GM23248 (cell line): ENCODE measurements at regions not wholly inside any gene's neighbourhood (a gene's known extent, or its start where the extent isn't known, plus 50 kb on each side); places are given as distances from the start of the nearest gene placed in this dataset.

Source experiments
- DNase-seq: peaks from one replicate; pipeline ENCODE4 v3.0.0-alpha.2; 2015
- H2AFZ ChIP-seq: fragments of 200-600 bp; sonication (generic); 2 replicates; pipeline ENCODE4 v1.6.1; 2016; ENCODE audit warnings: antibody characterized with exemption
- H3F3A ChIP-seq: fragments of 200-600 bp; sonication (generic); 2 replicates; pipeline ENCODE4 v1.6.1; 2016; ENCODE audit warnings: mild to moderate bottlenecking, antibody characterized with exemption, mixed run types; ENCODE audit not compliant: insufficient read depth
- H3K27ac ChIP-seq: fragments of 200-600 bp; sonication (generic); 2 replicates; pipeline ENCODE4 v1.5.1; 2016; ENCODE audit warnings: mild to moderate bottlenecking
- H3K27me3 ChIP-seq: fragments of 200-600 bp; sonication (generic); replicated peaks from 2 replicates; pipeline ENCODE4 v1.6.1; 2016; ENCODE audit warnings: mild to moderate bottlenecking; ENCODE audit not compliant: insufficient read depth
- H3K36me3 ChIP-seq: fragments of 200-600 bp; sonication (generic); 2 replicates; pipeline ENCODE4 v1.6.1; 2016; ENCODE audit warnings: low read depth, mild to moderate bottlenecking
- H3K4me1 ChIP-seq: fragments of 200-600 bp; sonication (generic); 2 replicates; pipeline ENCODE4 v1.6.1; 2016; ENCODE audit warnings: mild to moderate bottlenecking; ENCODE audit not compliant: insufficient read depth
- H3K4me2 ChIP-seq: fragments of 200-600 bp; sonication (generic); one replicate; pipeline ENCODE4 v1.6.1; 2016; ENCODE audit warnings: mild to moderate bottlenecking; ENCODE audit not compliant: unreplicated experiment
- H3K4me3 ChIP-seq: fragments of 200-600 bp; sonication (generic); 2 replicates; pipeline ENCODE4 v1.5.1; 2016; ENCODE audit warnings: mild to moderate bottlenecking
- H3K79me2 ChIP-seq: fragments of 200-600 bp; sonication (generic); 2 replicates; pipeline ENCODE4 v1.6.1; 2016; ENCODE audit warnings: mild to moderate bottlenecking; ENCODE audit not compliant: insufficient read depth
- H3K9ac ChIP-seq: fragments of 200-600 bp; sonication (generic); 2 replicates; pipeline ENCODE4 v1.6.1; 2016; ENCODE audit warnings: mild to moderate bottlenecking
- H3K9me2 ChIP-seq: fragments of 200-600 bp; sonication (generic); 2 replicates; pipeline ENCODE4 v1.6.1; 2016; ENCODE audit warnings: mixed run types, mild to moderate bottlenecking, moderate library complexity; ENCODE audit not compliant: insufficient read depth
- H3K9me3 ChIP-seq: fragments of 200-600 bp; sonication (generic); one replicate; pipeline ENCODE4 v1.6.1; 2017; ENCODE audit warnings: low read depth
- H4K20me1 ChIP-seq: fragments of 200-600 bp; sonication (generic); 2 replicates; pipeline ENCODE4 v1.6.0; 2016; ENCODE audit not compliant: insufficient read depth
- EZH2 ChIP-seq: fragments of 200-600 bp; sonication (generic); IDR thresholded peaks from 2 replicates; pipeline ENCODE4 v1.6.1; 2018; ENCODE audit warnings: antibody characterized with exemption, mild to moderate bottlenecking; ENCODE audit not compliant: insufficient read depth, poor library complexity, severe bottlenecking
- EZH2phosphoT487 ChIP-seq: fragments of 200-600 bp; sonication (generic); IDR thresholded peaks from 2 replicates; pipeline ENCODE4 v1.6.1; 2018; ENCODE audit warnings: antibody characterized with exemption, moderate library complexity, mild to moderate bottlenecking, low read depth; ENCODE audit not compliant: insufficient read depth
- WGBS, 2 experiments: methylation state at CpG; one replicate each; pipeline ENCODE4 v1.1.6; 2015 to 2017; ENCODE audit warnings: low lambda C conversion rate in 2 of 2, low coverage in 1 of 2; ENCODE audit errors: missing lambda C conversion rate in 2 of 2; 5-methylcytosine and 5-hydroxymethylcytosine counted together
- in situ Hi-C: fragments of 300-500 bp; cut with MboI; formaldehyde crosslinking; loops from 2 replicates; pipeline ENCODE4 v1.15.0; 2020

DNA sequence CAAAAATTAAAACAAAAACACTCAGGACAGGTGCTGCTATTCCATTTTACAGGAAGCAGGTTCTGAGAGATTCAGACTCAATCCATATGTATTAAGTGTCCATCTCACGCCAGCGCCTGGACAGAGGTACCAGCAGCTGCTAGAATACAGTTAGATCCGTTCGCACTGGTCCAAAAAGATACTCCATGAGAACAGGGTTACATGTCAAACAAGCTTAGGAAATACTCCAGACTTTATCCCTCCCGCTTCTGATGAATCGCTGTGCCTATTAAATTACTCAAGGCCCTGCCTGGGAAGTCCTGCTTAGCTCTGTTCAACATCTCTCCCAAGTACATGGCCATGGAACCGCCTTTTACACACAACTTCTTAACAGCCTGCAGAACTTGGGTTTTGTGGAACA is 50.2 kb upstream of the SLC35C1 start:
- H3K4me1 ChIP-seq: no peaks in the 10 kb centered on the region
- TF ChIP-seq EZH2: no peak
- TF ChIP-seq EZH2phosphoT487: no peak
- no peaks in the 10 kb centered on the region for H3K9me3 ChIP-seq
- H3K27me3 ChIP-seq: peaks cover 57% of the 10 kb centered on the region
- no peak for DNase-seq
- in situ Hi-C loops: no loop called here
- no peak overlapping the region for H3K9ac ChIP-seq
- no peaks in the 10 kb centered on the region for H3K79me2 ChIP-seq
- no peak overlapping the region for H3K4me2 ChIP-seq
- no peak overlapping the region for H2AFZ ChIP-seq
- no peaks in the 10 kb centered on the region for H3K36me3 ChIP-seq
- 57 to 60% methylated on average over 7 of the region's 7 CpGs for WGBS, 2 experiments
- H3K27ac ChIP-seq: no peak overlapping the region
- no peak overlapping the region for H3K4me3 ChIP-seq
- H3K9me2 ChIP-seq: no peaks in the 10 kb centered on the region
- H4K20me1 ChIP-seq: no peaks in the 10 kb centered on the region
- no peaks in the 10 kb centered on the region for H3F3A ChIP-seq

DNA sequence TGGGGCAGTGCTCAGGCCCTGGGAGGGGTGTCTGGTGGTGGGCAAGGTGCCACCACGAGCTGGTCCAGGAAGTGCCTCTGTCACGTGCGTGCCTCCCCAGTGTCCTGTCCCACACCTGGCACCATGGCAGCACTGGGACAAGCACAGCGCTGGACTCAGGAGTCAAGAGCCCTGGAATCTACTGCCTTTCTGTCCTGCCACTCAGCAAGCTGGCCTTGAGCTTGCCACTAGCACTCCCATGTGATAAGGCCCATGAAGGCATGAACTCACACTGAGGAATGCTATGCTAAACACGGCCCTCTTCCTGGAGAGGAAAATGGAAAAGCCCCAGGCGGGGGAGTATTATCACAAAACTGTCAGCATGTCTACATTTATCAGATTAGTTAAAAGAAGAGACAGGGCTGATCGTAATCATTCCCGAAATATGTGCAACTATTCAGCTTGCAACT is 50.7 kb upstream of the SLC35C1 start:
- Histone ChIP-seq H3K4me1 (no peaks in the 10 kb centered on the region), H3K4me2 (no peak overlapping the region), H3K27me3 (peaks cover 57% of the 10 kb centered on the region), H4K20me1 (no peaks in the 10 kb centered on the region), H3K36me3 (no peaks in the 10 kb centered on the region), H3K27ac (no peak overlapping the region), H2AFZ (no peak overlapping the region), H3K4me3 (no peak overlapping the region), H3K9me2 (no peaks in the 10 kb centered on the region), H3K9ac (no peak overlapping the region), H3F3A (no peaks in the 10 kb centered on the region), H3K9me3 (no peaks in the 10 kb centered on the region), H3K79me2 (no peaks in the 10 kb centered on the region)
- TF ChIP-seq EZH2phosphoT487 (no peak), EZH2 (no peak)
- in situ Hi-C loops: no loop called here
- 52 to 57% methylated on average over 8 of the region's 8 CpGs for WGBS, 2 experiments
- DNase-seq: no peak

DNA sequence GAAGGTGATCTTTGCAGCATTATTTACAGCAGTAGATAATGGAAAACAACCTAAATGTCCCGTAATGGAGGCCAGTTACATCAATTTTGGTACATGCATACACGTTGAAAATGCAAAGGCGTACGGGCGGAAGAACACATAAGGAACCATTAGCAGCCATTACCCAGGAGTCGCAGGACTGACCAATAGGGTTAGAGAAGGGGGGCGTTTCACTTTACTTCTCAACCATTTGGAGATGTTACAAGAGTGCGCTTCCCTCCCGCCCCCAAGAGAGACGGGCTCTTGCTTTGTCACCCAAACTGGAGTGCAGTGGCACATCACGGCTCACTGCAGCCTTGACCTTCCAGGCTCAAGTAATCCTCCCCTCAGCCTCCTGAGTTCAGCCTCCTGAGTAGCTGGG is 52.8 kb upstream of the SLC35C1 start:
- 69 to 71% methylated on average over 11 of the region's 11 CpGs for WGBS, 2 experiments
- Histone ChIP-seq H2AFZ (no peak overlapping the region), H3K9ac (no peak overlapping the region), H3K9me3 (no peaks in the 10 kb centered on the region), H3K4me1 (no peaks in the 10 kb centered on the region), H3K36me3 (no peaks in the 10 kb centered on the region), H3K27me3 (peaks cover 67% of the 10 kb centered on the region), H3K4me2 (no peak overlapping the region), H3K4me3 (no peak overlapping the region), H3K9me2 (no peaks in the 10 kb centered on the region), H3K79me2 (no peaks in the 10 kb centered on the region), H3K27ac (no peak overlapping the region), H3F3A (no peaks in the 10 kb centered on the region), H4K20me1 (no peaks in the 10 kb centered on the region)
- TF ChIP-seq EZH2phosphoT487 (no peak), EZH2 (no peak)
- no peak for DNase-seq
- in situ Hi-C loops: no loop called here

DNA sequence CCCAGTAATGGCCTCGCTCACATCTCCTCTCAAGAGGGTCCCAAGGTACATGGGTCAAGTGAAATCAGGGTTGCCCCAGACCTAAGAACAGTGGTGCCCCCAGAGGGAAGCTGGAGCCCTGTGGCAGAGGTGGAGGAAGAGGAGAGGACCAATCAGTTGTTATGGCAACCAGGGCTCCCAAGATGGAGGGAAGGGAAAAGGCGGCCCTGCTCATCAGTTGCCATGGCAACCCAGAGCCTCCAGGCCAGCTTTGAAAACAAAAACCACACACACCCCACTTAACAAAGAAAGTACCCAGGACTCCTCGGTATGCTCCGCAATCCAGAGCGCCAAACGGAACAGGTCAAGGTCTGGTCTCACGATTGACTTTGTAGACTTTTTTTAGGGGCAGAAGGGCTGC is 53.5 kb upstream of the SLC35C1 start:
- no peak overlapping the region for H3K4me2 ChIP-seq
- no peaks in the 10 kb centered on the region for H3K9me3 ChIP-seq
- H3K4me3 ChIP-seq: no peak overlapping the region
- no peak for DNase-seq
- H3K36me3 ChIP-seq: no peaks in the 10 kb centered on the region
- TF ChIP-seq EZH2phosphoT487: no peak
- TF ChIP-seq EZH2: no peak
- no peaks in the 10 kb centered on the region for H3K79me2 ChIP-seq
- WGBS, 2 experiments: 27 to 33% methylated on average over 7 of the region's 7 CpGs
- no peak overlapping the region for H3K9ac ChIP-seq
- no peak overlapping the region for H3K27ac ChIP-seq
- H3K9me2 ChIP-seq: no peaks in the 10 kb centered on the region
- H3K4me1 ChIP-seq: no peaks in the 10 kb centered on the region
- no peaks in the 10 kb centered on the region for H4K20me1 ChIP-seq
- no peaks in the 10 kb centered on the region for H3F3A ChIP-seq
- in situ Hi-C loops: no loop called here
- peaks cover 67% of the 10 kb centered on the region for H3K27me3 ChIP-seq
- no peak overlapping the region for H2AFZ ChIP-seq

DNA sequence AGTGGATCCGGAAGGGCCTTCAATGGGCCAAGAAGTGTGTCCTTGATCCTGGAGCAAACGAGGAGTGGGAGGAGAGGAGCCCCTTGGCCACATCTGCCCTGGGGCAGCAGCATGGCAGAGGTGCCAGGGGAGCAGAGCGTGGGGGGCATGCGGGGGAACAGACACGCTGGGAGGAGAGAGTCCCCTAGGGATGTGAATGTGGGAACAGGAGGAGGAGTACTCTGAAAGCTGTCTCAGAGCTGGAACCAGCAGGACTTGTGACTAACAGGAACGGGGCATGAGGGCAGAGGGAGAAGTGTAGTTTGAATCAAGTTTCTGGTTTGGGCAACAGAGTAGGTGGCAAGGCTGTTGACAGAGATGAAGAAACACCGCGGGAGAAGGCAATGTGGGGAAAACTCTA is 54.5 kb upstream of the SLC35C1 start:
- Histone ChIP-seq H2AFZ (no peak overlapping the region), H3K79me2 (no peaks in the 10 kb centered on the region), H3F3A (no peaks in the 10 kb centered on the region), H3K9ac (no peak overlapping the region), H3K27ac (no peak overlapping the region), H3K9me3 (no peaks in the 10 kb centered on the region), H3K36me3 (no peaks in the 10 kb centered on the region), H3K4me2 (no peak overlapping the region), H3K27me3 (peaks cover 57% of the 10 kb centered on the region), H3K4me3 (no peak overlapping the region), H4K20me1 (no peaks in the 10 kb centered on the region), H3K4me1 (no peaks in the 10 kb centered on the region), H3K9me2 (no peaks in the 10 kb centered on the region)
- no peak for DNase-seq
- in situ Hi-C loops: no loop called here
- TF ChIP-seq EZH2: no peak
- TF ChIP-seq EZH2phosphoT487: no peak
- 31 to 43% methylated on average over 8 of the region's 8 CpGs for WGBS, 2 experiments
